Peyer's patch (tissue), 4 donors: ENCODE measurements at regions not wholly inside any gene's neighbourhood (a gene's known extent, or its start where the extent isn't known, plus 50 kb on each side); places are given as distances from the start of the nearest gene placed in this dataset.

Experiments
- CTCF ChIP-seq, 6 experiments: fragments of 450-650 bp in 4 of 6; fragments of 200-600 bp in 2 of 6; sonication (generic) in 1 of 6; IDR thresholded peaks; one replicate each; pipeline ENCODE4 v1.5.1; 2017 to 2019; ENCODE audit warnings: antibody characterized with exemption in 6 of 6, mild to moderate bottlenecking in 3 of 6, moderate library complexity in 1 of 6
- POLR2A ChIP-seq, 2 donors: fragments of 450-650 bp; IDR thresholded peaks; one replicate each; pipeline ENCODE4 v1.5.1; 2017; ENCODE audit warnings: antibody characterized with exemption in 2 of 2, mild to moderate bottlenecking in 2 of 2, moderate library complexity in 2 of 2

- TF ChIP-seq CTCF (IDR thresholded peaks at IDR 0.05), result no peak
- no peak for TF ChIP-seq POLR2A (IDR thresholded peaks at IDR 0.05)
Measured at GRCh38 chr1:219669042-219669441, 56.1 kb upstream of the ZC3H11B start.
